HEK293 (cell line): ENCODE measurements at regions not wholly inside any gene's neighbourhood (a gene's known extent, or its start where the extent isn't known, plus 50 kb on each side); places are given as distances from the start of the nearest gene placed in this dataset.

Source experiments
- MEIS1 ChIP-seq: sonication (generic); formaldehyde crosslinking; IDR thresholded peaks from 2 replicates; pipeline ENCODE4 v1.8.1; 2022; ENCODE audit warnings: missing genetic modification reagents, mild to moderate bottlenecking, borderline replicate concordance
- ZBTB6 ChIP-seq: fragments of 450-650 bp; formaldehyde crosslinking; IDR thresholded peaks from 2 replicates; pipeline ENCODE4 v1.5.1; 2017; ENCODE audit warnings: missing biosample characterization, missing genetic modification characterization
- ZNF335 ChIP-seq: fragments of 450-650 bp; formaldehyde crosslinking; conservative IDR thresholded peaks from 2 replicates; pipeline ENCODE4 v1.5.1; 2016; ENCODE audit warnings: missing biosample characterization, missing genetic modification characterization
- TF ChIP-seq, protein P1 (sequence below): fragments of 450-650 bp; formaldehyde crosslinking; IDR thresholded peaks from 2 replicates; pipeline ENCODE4 v1.5.1; 2016; ENCODE audit warnings: missing biosample characterization, missing genetic modification characterization
- TF ChIP-seq, protein P2 (sequence below): fragments of 450-650 bp; formaldehyde crosslinking; IDR thresholded peaks from 2 replicates; pipeline ENCODE4 v1.5.1; 2016; ENCODE audit warnings: missing biosample characterization, missing genetic modification characterization, low read depth
- TF ChIP-seq, protein P3 (sequence below): fragments of 450-650 bp; formaldehyde crosslinking; IDR thresholded peaks from 2 replicates; pipeline ENCODE4 v1.5.1; 2016; ENCODE audit warnings: missing biosample characterization, missing genetic modification characterization

DNA sequence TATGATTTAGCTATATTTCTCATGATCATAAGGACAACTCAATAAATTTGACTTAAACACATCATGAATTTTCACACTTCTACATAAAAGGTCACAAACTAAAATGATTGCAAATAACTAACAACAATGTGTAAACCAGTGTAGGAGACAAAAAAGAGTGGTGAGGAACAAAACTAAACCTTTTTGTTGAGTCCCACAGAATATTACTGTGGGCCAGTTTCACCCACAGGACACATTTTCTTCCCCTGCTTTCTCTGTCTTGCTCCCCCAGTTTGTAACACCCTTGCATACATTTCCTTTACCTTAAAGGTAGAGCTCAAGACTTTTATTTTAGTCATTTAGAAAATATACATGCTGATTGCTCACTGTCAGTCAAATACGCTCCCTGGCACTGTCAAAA is 130.9 kb upstream of the GOLGA6L6 start:
- TF ChIP-seq, protein P1, sequence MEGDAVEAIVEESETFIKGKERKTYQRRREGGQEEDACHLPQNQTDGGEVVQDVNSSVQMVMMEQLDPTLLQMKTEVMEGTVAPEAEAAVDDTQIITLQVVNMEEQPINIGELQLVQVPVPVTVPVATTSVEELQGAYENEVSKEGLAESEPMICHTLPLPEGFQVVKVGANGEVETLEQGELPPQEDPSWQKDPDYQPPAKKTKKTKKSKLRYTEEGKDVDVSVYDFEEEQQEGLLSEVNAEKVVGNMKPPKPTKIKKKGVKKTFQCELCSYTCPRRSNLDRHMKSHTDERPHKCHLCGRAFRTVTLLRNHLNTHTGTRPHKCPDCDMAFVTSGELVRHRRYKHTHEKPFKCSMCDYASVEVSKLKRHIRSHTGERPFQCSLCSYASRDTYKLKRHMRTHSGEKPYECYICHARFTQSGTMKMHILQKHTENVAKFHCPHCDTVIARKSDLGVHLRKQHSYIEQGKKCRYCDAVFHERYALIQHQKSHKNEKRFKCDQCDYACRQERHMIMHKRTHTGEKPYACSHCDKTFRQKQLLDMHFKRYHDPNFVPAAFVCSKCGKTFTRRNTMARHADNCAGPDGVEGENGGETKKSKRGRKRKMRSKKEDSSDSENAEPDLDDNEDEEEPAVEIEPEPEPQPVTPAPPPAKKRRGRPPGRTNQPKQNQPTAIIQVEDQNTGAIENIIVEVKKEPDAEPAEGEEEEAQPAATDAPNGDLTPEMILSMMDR, result no peak
- no peak for TF ChIP-seq ZNF335 (tag by site-specific recombination)
- TF ChIP-seq, protein P2, sequence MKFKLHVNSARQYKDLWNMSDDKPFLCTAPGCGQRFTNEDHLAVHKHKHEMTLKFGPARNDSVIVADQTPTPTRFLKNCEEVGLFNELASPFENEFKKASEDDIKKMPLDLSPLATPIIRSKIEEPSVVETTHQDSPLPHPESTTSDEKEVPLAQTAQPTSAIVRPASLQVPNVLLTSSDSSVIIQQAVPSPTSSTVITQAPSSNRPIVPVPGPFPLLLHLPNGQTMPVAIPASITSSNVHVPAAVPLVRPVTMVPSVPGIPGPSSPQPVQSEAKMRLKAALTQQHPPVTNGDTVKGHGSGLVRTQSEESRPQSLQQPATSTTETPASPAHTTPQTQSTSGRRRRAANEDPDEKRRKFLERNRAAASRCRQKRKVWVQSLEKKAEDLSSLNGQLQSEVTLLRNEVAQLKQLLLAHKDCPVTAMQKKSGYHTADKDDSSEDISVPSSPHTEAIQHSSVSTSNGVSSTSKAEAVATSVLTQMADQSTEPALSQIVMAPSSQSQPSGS (tag by site-specific recombination), result no peak
- TF ChIP-seq ZBTB6 (tag by site-specific recombination), result no peak
- TF ChIP-seq, protein P3, sequence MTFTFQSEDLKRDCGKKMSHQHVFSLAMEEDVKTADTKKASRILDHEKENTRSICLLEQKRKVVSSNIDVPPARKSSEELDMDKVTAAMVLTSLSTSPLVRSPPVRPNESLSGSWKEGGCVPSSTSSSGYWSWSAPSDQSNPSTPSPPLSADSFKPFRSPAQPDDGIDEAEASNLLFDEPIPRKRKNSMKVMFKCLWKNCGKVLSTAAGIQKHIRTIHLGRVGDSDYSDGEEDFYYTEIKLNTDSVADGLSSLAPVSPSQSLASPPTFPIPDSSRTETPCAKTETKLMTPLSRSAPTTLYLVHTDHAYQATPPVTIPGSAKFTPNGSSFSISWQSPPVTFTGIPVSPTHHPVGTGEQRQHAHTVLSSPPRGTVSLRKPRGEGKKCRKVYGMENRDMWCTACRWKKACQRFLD (tag by site-specific recombination), result no peak
- TF ChIP-seq MEIS1 (CRISPR knock-in tag), result no peak
